ENCODE measurements at regions not wholly inside any gene's neighbourhood (a gene's known extent, or its start where the extent isn't known, plus 50 kb on each side); places are given as distances from the start of the nearest gene placed in this dataset.

GRCh38 chr15:96559631-96560030 is 229.1 kb downstream of the NR2F2 start:
- no peaks in the 10 kb centered on the region for H3K9me1 ChIP-seq (ENCODE audit: insufficient read depth, low read length)
- H3K4ac ChIP-seq (ENCODE audit: low read depth, low read length): no peak overlapping the region
- intact Hi-C loops (cut with micrococcal nuclease): no loop called here
- no peak overlapping the region for H3K9ac ChIP-seq (ENCODE audit: low read depth, low read length)
- no CpG with 5 or more reads among the region's 4 CpGs for WGBS, 2 experiments (ENCODE audit: extremely low coverage in 2 of 2, insufficient read length in 1 of 2)
- H3K56ac ChIP-seq (ENCODE audit: extremely low read depth, insufficient read depth, low read length): no peak overlapping the region
- H2BK20ac ChIP-seq (ENCODE audit: low read depth, low read length): no peak overlapping the region
- ATAC-seq (ENCODE audit: low read depth): no peak
- H3K14ac ChIP-seq (replicated peaks; ENCODE audit: low read depth, low read length): no peak overlapping the region
- DNase-seq: no peak
- BruUV-seq (replicated peaks): no TSS peak
- no peak overlapping the region for H2AK9ac ChIP-seq (replicated peaks; ENCODE audit: low read depth, low read length, poor library complexity)
- no peak overlapping the region for H3K27ac ChIP-seq (ENCODE audit: insufficient read depth, low read length)
- dilution Hi-C loops (cut with HindIII; ENCODE audit: low sequenced_read_pairs, unreplicated experiment): no loop called here
- TF ChIP-seq USF2 (IDR thresholded peaks at IDR 0.05; ENCODE audit: low read depth, low read length): no peak
- TF ChIP-seq CEBPB (IDR thresholded peaks at IDR 0.05; ENCODE audit: low read depth, low read length): no peak
- TF ChIP-seq MAZ (IDR thresholded peaks at IDR 0.05; ENCODE audit: borderline replicate concordance, low read depth, low read length): no peak
- TF ChIP-seq POLR2A (IDR thresholded peaks at IDR 0.05; ENCODE audit: low read depth, low read length): no peak
- TF ChIP-seq BHLHE40 (IDR thresholded peaks at IDR 0.05; ENCODE audit: low read depth, low read length): no peak
- no peak for TF ChIP-seq CHD1 (IDR thresholded peaks at IDR 0.05; ENCODE audit: low read depth, low read length)
- no peak for TF ChIP-seq NFE2L2 (IDR thresholded peaks at IDR 0.05; ENCODE audit: low read depth, low read length)
- TF ChIP-seq RCOR1 (IDR thresholded peaks at IDR 0.05; ENCODE audit: insufficient replicate concordance, low read length): no peak
- TF ChIP-seq RFX5 (IDR thresholded peaks at IDR 0.05; ENCODE audit: low read depth, low read length): no peak
- no peak for TF ChIP-seq MXI1 (IDR thresholded peaks at IDR 0.05; ENCODE audit: borderline replicate concordance, low read depth, low read length)
- TF ChIP-seq MAFK (IDR thresholded peaks at IDR 0.05; ENCODE audit: low read depth, low read length): no peak
- no peak for TF ChIP-seq RAD21 (IDR thresholded peaks at IDR 0.05; ENCODE audit: low read length)
- TF ChIP-seq ELK1 (IDR thresholded peaks at IDR 0.05; ENCODE audit: borderline replicate concordance, low read depth, low read length): no peak
- TF ChIP-seq FOS (IDR thresholded peaks at IDR 0.05; ENCODE audit: low read depth, low read length): no peak
- H3K9me3 ChIP-seq (ENCODE audit: control insufficient read depth, insufficient read depth, low read length): peaks cover 8% of the 10 kb centered on the region
- H2BK15ac ChIP-seq (ENCODE audit: low read depth, low read length): no peak overlapping the region
- POLR2A ChIA-PET (ENCODE audit: unreplicated experiment): no interaction called here
- no peaks in the 10 kb centered on the region for H3K27me3 ChIP-seq (ENCODE audit: control insufficient read depth, insufficient read depth, low read length)
- CTCF ChIA-PET: no interaction called here
- no peak overlapping the region for H3K4me3 ChIP-seq (ENCODE audit: insufficient read depth, low read depth, low read length)
- no peak overlapping the region for H3K23ac ChIP-seq (ENCODE audit: low read depth, low read length)
- no peak overlapping the region for H3K4me2 ChIP-seq (ENCODE audit: low read depth, low read length)
- H3K4me1 ChIP-seq (ENCODE audit: control insufficient read depth, insufficient read depth, low read length): no peaks in the 10 kb centered on the region
- no peak overlapping the region for H2AFZ ChIP-seq (replicated peaks; ENCODE audit: low read length, poor library complexity)
- in situ Hi-C loops (cut with MboI; ENCODE audit: low sequenced_read_pairs): no loop called here
- no peak overlapping the region for H4K8ac ChIP-seq (ENCODE audit: low read depth in 2 of 2, low read length in 2 of 2)
- H4K5ac ChIP-seq (ENCODE audit: low read depth, low read length): no peak overlapping the region
- no peaks in the 10 kb centered on the region for H3K79me1 ChIP-seq (ENCODE audit: low read depth in 1 of 2, low read length in 2 of 2)
- H3K36me3 ChIP-seq (ENCODE audit: control insufficient read depth, insufficient read depth, low read length): no peaks in the 10 kb centered on the region
- H2AK5ac ChIP-seq (ENCODE audit: low read depth, low read length): no peak overlapping the region
- no peak overlapping the region for H3K18ac ChIP-seq (ENCODE audit: low read depth, low read length)
- H4K91ac ChIP-seq (ENCODE audit: insufficient read depth, low read depth, low read length): no peak overlapping the region
- no peak overlapping the region for H2BK5ac ChIP-seq (ENCODE audit: low read depth, low read length, poor library complexity, severe bottlenecking)
- H4K20me1 ChIP-seq (ENCODE audit: insufficient read depth, low read length): no peaks in the 10 kb centered on the region
- no peak overlapping the region for H2BK120ac ChIP-seq (ENCODE audit: low read depth, low read length)

All from IMR-90 (cell line).